WTC11 (cell line): ENCODE measurements at regions not wholly inside any gene's neighbourhood (a gene's known extent, or its start where the extent isn't known, plus 50 kb on each side); places are given as distances from the start of the nearest gene placed in this dataset.

ENCODE experiments used
- ATAC-seq: fragments of 200-7000 bp; cut with Tn5 transposase; 2 replicates; pipeline ENCODE4 v1.10.0; 2021; ENCODE audit warnings: mild to moderate bottlenecking, moderate library complexity
- CTCF ChIA-PET: fragments of 300-600 bp; sonication (Branson Sonifier 250); formaldehyde crosslinking; loops from one replicate; lab custom pipeline; 2021; ENCODE audit warnings: antibody characterized with exemption; lab: Charles Lee
- POLR2A ChIA-PET: fragments of 350-600 bp; sonication (Branson Sonifier 250); formaldehyde crosslinking; loops from one replicate; lab custom pipeline; 2021; ENCODE audit warnings: antibody characterized with exemption; lab: Charles Lee
- DNase-seq: peaks from one replicate; pipeline ENCODE4 v3.0.0; 2021; ENCODE audit warnings: low spot score
- H3K27ac Mint-ChIP-seq: 2 replicates; pipeline ENCODE4 v1.8.0; 2021; ENCODE audit warnings: mixed read lengths
- H3K27me3 Mint-ChIP-seq: 2 replicates; pipeline ENCODE4 v1.8.0; 2021; ENCODE audit warnings: low read depth, mild to moderate bottlenecking, moderate library complexity, mixed read lengths
- H3K36me3 Mint-ChIP-seq: 2 replicates; pipeline ENCODE4 v1.8.0; 2021; ENCODE audit warnings: mixed read lengths
- H3K4me1 Mint-ChIP-seq: 2 replicates; pipeline ENCODE4 v1.8.0; 2022; ENCODE audit warnings: mixed read lengths
- H3K4me3 Mint-ChIP-seq: 2 replicates; pipeline ENCODE4 v1.8.0; 2021; ENCODE audit warnings: mild to moderate bottlenecking, moderate library complexity, mixed read lengths
- H3K9me3 Mint-ChIP-seq: 2 replicates; pipeline ENCODE4 v1.8.0; 2021; ENCODE audit warnings: mixed read lengths
- CREM ChIP-seq: sonication (generic); formaldehyde crosslinking; IDR thresholded peaks from 2 replicates; pipeline ENCODE4 v1.8.1; 2022; ENCODE audit warnings: mild to moderate bottlenecking, missing genetic modification reagents, moderate library complexity
- FOXK1 ChIP-seq: sonication (generic); formaldehyde crosslinking; IDR thresholded peaks from 2 replicates; pipeline ENCODE4 v1.8.0; 2022; ENCODE audit warnings: mild to moderate bottlenecking, moderate library complexity, missing genetic modification reagents
- GABPB1 ChIP-seq: sonication (generic); formaldehyde crosslinking; IDR thresholded peaks from 2 replicates; pipeline ENCODE4 v1.8.1; 2023; ENCODE audit warnings: mild to moderate bottlenecking, missing genetic modification reagents
- JUN ChIP-seq: sonication (generic); formaldehyde crosslinking; IDR thresholded peaks from 2 replicates; pipeline ENCODE4 v1.8.0; 2023; ENCODE audit warnings: mild to moderate bottlenecking, missing genetic modification reagents
- MYBL2 ChIP-seq: sonication (generic); formaldehyde crosslinking; IDR thresholded peaks from 2 replicates; pipeline ENCODE4 v1.8.1; 2023; ENCODE audit warnings: mild to moderate bottlenecking, moderate library complexity, missing genetic modification reagents
- NFE2L1 ChIP-seq: sonication (generic); formaldehyde crosslinking; IDR thresholded peaks from 2 replicates; pipeline ENCODE4 v1.8.1; 2023; ENCODE audit warnings: missing genetic modification reagents
- NR3C1 ChIP-seq: sonication (generic); formaldehyde crosslinking; conservative IDR thresholded peaks from 2 replicates; pipeline ENCODE4 v1.8.1; 2023; ENCODE audit warnings: low read depth, mild to moderate bottlenecking, missing genetic modification reagents
- OVOL2 ChIP-seq: fragments of 250-450 bp; sonication (Bioruptor Pico); IDR thresholded peaks from 2 replicates; pipeline ENCODE4 v1.9.0; 2021; ENCODE audit warnings: mild to moderate bottlenecking, borderline replicate concordance
- SMAD3 ChIP-seq: sonication (generic); formaldehyde crosslinking; IDR thresholded peaks from 2 replicates; pipeline ENCODE4 v1.8.0; 2022; ENCODE audit warnings: missing genetic modification reagents, mild to moderate bottlenecking, borderline replicate concordance
- TEAD1 ChIP-seq: sonication (generic); formaldehyde crosslinking; IDR thresholded peaks from 2 replicates; pipeline ENCODE4 v1.8.0; 2022; ENCODE audit warnings: mild to moderate bottlenecking, missing genetic modification reagents
- TP53 ChIP-seq: sonication (generic); formaldehyde crosslinking; IDR thresholded peaks from 2 replicates; pipeline ENCODE4 v1.8.1; 2023; ENCODE audit warnings: mild to moderate bottlenecking, missing genetic modification reagents
- ZNF138 ChIP-seq: sonication (generic); formaldehyde crosslinking; conservative IDR thresholded peaks from 2 replicates; pipeline ENCODE4 v1.8.1; 2022; ENCODE audit warnings: mild to moderate bottlenecking, moderate library complexity, missing genetic modification reagents
- ZNF671 ChIP-seq: fragments of 250-450 bp; sonication (Bioruptor Pico); IDR thresholded peaks from 2 replicates; pipeline ENCODE4 v1.8.0; 2021; ENCODE audit warnings: mild to moderate bottlenecking
- TF ChIP-seq, protein P1 (sequence below): sonication (generic); formaldehyde crosslinking; IDR thresholded peaks from 2 replicates; pipeline ENCODE4 v1.8.1; 2022; ENCODE audit warnings: missing genetic modification reagents, borderline replicate concordance
- TF ChIP-seq, protein P2 (sequence below): sonication (generic); formaldehyde crosslinking; IDR thresholded peaks from 2 replicates; pipeline ENCODE4 v1.8.0; 2023; ENCODE audit warnings: missing genetic modification reagents, mild to moderate bottlenecking, borderline replicate concordance

DNA sequence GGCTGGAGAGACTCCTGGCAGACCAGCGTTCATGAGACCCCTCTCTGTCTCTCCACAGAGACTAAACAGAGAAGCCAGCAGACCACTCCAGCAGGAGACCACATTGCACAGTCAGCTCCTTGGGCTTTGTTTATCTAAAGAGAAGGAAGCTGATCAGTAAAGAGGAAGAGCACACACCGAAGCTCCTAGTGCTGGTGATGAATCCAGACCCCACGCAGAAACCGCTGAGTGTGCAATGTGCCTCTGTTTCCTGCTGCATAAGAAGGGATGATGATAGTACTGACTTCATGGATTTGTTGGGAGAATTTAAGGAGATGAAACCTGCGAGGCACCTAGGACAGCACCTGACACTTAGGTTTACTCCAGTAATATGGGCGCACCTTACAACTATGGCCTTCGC is 544.1 kb upstream of the ID2 start:
- no peak overlapping the region for H3K4me3 Mint-ChIP-seq
- ChIA-PET CTCF (no interaction called here), POLR2A (no interaction called here)
- H3K9me3 Mint-ChIP-seq = no peaks in the 10 kb centered on the region
- H3K4me1 Mint-ChIP-seq = peaks cover 18% of the 10 kb centered on the region
- no peak overlapping the region for H3K27ac Mint-ChIP-seq
- TF ChIP-seq, protein P1, sequence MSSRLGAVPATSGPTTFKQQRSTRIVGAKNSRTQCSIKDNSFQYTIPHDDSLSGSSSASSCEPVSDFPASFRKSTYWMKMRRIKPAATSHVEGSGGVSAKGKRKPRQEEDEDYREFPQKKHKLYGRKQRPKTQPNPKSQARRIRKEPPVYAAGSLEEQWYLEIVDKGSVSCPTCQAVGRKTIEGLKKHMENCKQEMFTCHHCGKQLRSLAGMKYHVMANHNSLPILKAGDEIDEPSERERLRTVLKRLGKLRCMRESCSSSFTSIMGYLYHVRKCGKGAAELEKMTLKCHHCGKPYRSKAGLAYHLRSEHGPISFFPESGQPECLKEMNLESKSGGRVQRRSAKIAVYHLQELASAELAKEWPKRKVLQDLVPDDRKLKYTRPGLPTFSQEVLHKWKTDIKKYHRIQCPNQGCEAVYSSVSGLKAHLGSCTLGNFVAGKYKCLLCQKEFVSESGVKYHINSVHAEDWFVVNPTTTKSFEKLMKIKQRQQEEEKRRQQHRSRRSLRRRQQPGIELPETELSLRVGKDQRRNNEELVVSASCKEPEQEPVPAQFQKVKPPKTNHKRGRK (CRISPR knock-in tag) = no peak
- DNase-seq (no peak), ATAC-seq (no peak)
- H3K27me3 Mint-ChIP-seq = no peaks in the 10 kb centered on the region; the same call in none of the 2 replicates
- no peaks in the 10 kb centered on the region for H3K36me3 Mint-ChIP-seq

- Mint-ChIP-seq H3K36me3 (no peaks in the 10 kb centered on the region), H3K9me3 (no peaks in the 10 kb centered on the region), H3K27ac (no peak overlapping the region), H3K4me3 (no peak overlapping the region), H3K4me1 (peaks cover 10% of the 10 kb centered on the region), H3K27me3 (no peaks in the 10 kb centered on the region; the same call in none of the 2 replicates)
- no peak for ATAC-seq
- ChIA-PET CTCF (no interaction called here), POLR2A (no interaction called here)
- no peak for DNase-seq
- TF ChIP-seq NR3C1 (CRISPR knock-in tag) (no peak), MYBL2 (CRISPR knock-in tag) (no peak)
Measured at GRCh38 chr2:8138525-8138922, 543.3 kb upstream of the ID2 start.

GRCh38 chr2:8138923-8139667 is 542.8 kb upstream of the ID2 start:
- Mint-ChIP-seq H3K27ac (no peak overlapping the region), H3K27me3 (no peaks in the 10 kb centered on the region; the same call in none of the 2 replicates), H3K4me3 (no peak overlapping the region), H3K9me3 (no peaks in the 10 kb centered on the region)
- DNase-seq = no peak
- ATAC-seq = no peak
- CTCF ChIA-PET = no interaction called here
- TF ChIP-seq JUN (no peak), GABPB1 (CRISPR knock-in tag) (peak; percentile 61), ZNF138 (no peak), CREM (no peak), SMAD3 (CRISPR knock-in tag) (no peak), TEAD1 (CRISPR knock-in tag) (no peak), OVOL2 (CRISPR knock-in tag) (no peak), TP53 (CRISPR knock-in tag) (no peak)
- TF ChIP-seq, protein P2, sequence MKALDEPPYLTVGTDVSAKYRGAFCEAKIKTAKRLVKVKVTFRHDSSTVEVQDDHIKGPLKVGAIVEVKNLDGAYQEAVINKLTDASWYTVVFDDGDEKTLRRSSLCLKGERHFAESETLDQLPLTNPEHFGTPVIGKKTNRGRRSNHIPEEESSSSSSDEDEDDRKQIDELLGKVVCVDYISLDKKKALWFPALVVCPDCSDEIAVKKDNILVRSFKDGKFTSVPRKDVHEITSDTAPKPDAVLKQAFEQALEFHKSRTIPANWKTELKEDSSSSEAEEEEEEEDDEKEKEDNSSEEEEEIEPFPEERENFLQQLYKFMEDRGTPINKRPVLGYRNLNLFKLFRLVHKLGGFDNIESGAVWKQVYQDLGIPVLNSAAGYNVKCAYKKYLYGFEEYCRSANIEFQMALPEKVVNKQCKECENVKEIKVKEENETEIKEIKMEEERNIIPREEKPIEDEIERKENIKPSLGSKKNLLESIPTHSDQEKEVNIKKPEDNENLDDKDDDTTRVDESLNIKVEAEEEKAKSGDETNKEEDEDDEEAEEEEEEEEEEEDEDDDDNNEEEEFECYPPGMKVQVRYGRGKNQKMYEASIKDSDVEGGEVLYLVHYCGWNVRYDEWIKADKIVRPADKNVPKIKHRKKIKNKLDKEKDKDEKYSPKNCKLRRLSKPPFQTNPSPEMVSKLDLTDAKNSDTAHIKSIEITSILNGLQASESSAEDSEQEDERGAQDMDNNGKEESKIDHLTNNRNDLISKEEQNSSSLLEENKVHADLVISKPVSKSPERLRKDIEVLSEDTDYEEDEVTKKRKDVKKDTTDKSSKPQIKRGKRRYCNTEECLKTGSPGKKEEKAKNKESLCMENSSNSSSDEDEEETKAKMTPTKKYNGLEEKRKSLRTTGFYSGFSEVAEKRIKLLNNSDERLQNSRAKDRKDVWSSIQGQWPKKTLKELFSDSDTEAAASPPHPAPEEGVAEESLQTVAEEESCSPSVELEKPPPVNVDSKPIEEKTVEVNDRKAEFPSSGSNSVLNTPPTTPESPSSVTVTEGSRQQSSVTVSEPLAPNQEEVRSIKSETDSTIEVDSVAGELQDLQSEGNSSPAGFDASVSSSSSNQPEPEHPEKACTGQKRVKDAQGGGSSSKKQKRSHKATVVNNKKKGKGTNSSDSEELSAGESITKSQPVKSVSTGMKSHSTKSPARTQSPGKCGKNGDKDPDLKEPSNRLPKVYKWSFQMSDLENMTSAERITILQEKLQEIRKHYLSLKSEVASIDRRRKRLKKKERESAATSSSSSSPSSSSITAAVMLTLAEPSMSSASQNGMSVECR (CRISPR knock-in tag) = no peak
- TF ChIP-seq, all 79 proteins: peak for 1
- Mint-ChIP-seq H3K4me1 (peaks cover 5% of the 10 kb centered on the region), H3K36me3 (no peaks in the 10 kb centered on the region)
- POLR2A ChIA-PET = no interaction called here

DNA sequence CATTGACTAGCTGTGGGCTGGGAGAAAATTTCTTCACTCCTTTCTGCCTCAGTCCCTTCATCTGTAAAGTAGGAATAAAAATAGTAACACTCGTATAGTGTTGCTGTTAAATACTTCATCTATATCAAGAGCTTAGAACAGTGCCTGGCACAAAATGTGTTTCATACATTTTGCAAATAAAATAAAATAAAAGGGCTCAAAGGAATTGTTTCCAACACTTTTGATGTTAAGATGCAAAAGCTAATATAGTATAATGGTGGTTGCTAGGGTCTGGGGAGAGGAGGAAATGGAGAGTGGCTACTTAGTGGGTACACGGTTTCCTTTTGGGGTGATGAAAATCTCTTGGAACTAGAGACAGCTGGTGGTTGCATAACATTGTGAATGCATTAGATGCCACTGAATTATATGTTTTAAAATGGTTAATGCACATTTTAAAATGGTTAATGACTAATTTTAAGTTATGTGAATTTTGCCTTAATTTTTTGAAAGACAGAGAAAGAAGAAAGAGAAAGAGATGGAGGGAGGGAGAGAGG is 542.1 kb upstream of the ID2 start:
- Mint-ChIP-seq H3K4me3 (no peak overlapping the region), H3K9me3 (no peaks in the 10 kb centered on the region), H3K27ac (no peak overlapping the region), H3K36me3 (no peaks in the 10 kb centered on the region), H3K27me3 (no peaks in the 10 kb centered on the region; the same call in none of the 2 replicates), H3K4me1 (peaks cover 2% of the 10 kb centered on the region)
- ATAC-seq (no peak), DNase-seq (no peak)
- CTCF ChIA-PET = no interaction called here
- TF ChIP-seq FOXK1 (CRISPR knock-in tag) (no peak), NFE2L1 (no peak), JUN (no peak), ZNF671 (no peak)
- POLR2A ChIA-PET = no interaction called here
